ENCODE measurements at regions not wholly inside any gene's neighbourhood (a gene's known extent, or its start where the extent isn't known, plus 50 kb on each side); places are given as distances from the start of the nearest gene placed in this dataset.

- TF ChIP-seq CTCF (IDR thresholded peaks at IDR 0.05) (no peak), POLR2A (IDR thresholded peaks at IDR 0.05) (no peak)
These were observed 317.8 kb downstream of the MMUT start for GRCh38 chr6:49145280-49145679.
